Heart left ventricle (tissue), 16 donors: ENCODE measurements at regions not wholly inside any gene's neighbourhood (a gene's known extent, or its start where the extent isn't known, plus 50 kb on each side); places are given as distances from the start of the nearest gene placed in this dataset.

Source experiments
- ATAC-seq, 4 donors: fragments of 200-7000 bp; cut with Tn5 transposase; one replicate each; pipeline ENCODE4 v1.9.1; 2020 to 2022; ENCODE audit warnings: moderate library complexity in 4 of 4, mild to moderate bottlenecking in 3 of 4, moderate number of reproducible peaks in 1 of 4
- DNase-seq, 5 donors: peaks; one replicate each; pipeline ENCODE4 v3.0.0-alpha.2; 2020
- H3K27ac ChIP-seq, 12 donors: fragments of 200-600 bp; sonication (generic) in 4 of 12; one replicate each; pipeline versions ENCODE4 v1.5.0 to v1.8.0; 2016 to 2022; ENCODE audit warnings: mild to moderate bottlenecking in 2 of 12
- H3K27me3 ChIP-seq, 9 donors: fragments of 200-600 bp; sonication (generic) in 2 of 9; one replicate each; pipeline versions ENCODE4 v1.5.1 to v1.8.0; 2016 to 2022; ENCODE audit warnings: mild to moderate bottlenecking in 3 of 9
- H3K36me3 ChIP-seq, 9 donors: fragments of 200-600 bp; sonication (generic) in 2 of 9; one replicate each; pipeline versions ENCODE4 v1.5.0 to v1.8.0; 2018 to 2022; ENCODE audit warnings: mild to moderate bottlenecking in 2 of 9
- H3K4me1 ChIP-seq, 12 donors: fragments of 200-600 bp; sonication (generic) in 4 of 12; one replicate each; pipeline versions ENCODE4 v1.5.0 to v1.8.0; 2016 to 2022; ENCODE audit warnings: mild to moderate bottlenecking in 3 of 12
- H3K4me3 ChIP-seq, 12 donors: fragments of 200-600 bp; sonication (generic) in 4 of 12; one replicate each; pipeline versions ENCODE4 v1.5.0 to v1.8.0; 2017 to 2022; ENCODE audit warnings: mild to moderate bottlenecking in 9 of 12, moderate library complexity in 4 of 12
- H3K9me3 ChIP-seq, 12 donors: fragments of 200-600 bp; sonication (generic) in 4 of 12; one replicate each; pipeline versions ENCODE4 v1.5.0 to v1.8.0; 2016 to 2022; ENCODE audit warnings: mild to moderate bottlenecking in 1 of 12
- POLR2A ChIP-seq, 2 donors: fragments of 450-650 bp; IDR thresholded peaks; one replicate each; pipeline ENCODE4 v1.6.1; 2017; ENCODE audit warnings: antibody characterized with exemption in 2 of 2, mild to moderate bottlenecking in 2 of 2, moderate library complexity in 2 of 2
- WGBS, 4 donors: extraction: QIAGEN DNeasy Blood & Tissue Kit in 2 of 4; methylation state at CpG; one replicate each; pipeline versions ENCODE4 v1.1.5 to v1.1.7; 2013 to 2018; 5-methylcytosine and 5-hydroxymethylcytosine counted together
- intact Hi-C, 10 donors: fragments of 100-400 bp; cut with DNase I; formaldehyde crosslinking; loops; one replicate each; pipeline versions ENCODE4 v1.11.1 to v1.14.2; 2022
- TF ChIP-seq, protein P1 (sequence below), 12 donors: fragments of 200-600 bp; sonication (generic) in 4 of 12; IDR thresholded peaks; one replicate each; pipeline versions ENCODE4 v1.5.0 to v1.8.0; 2018 to 2022; ENCODE audit warnings: antibody characterized with exemption in 12 of 12, mild to moderate bottlenecking in 5 of 12
- donor health status: ischemic (EF 13 %, LVEDD 7.1; RV severe dilation, severe dysfunction).
- donor health status: healthy with polysubstance abuse.
- donor health status: DM: no; HTN: yes; CAD: no.
- donor health status: DM: no; HTN: no; CAD: no.
- donor health status: ischemic (EF 25% LVEDD 6.9; RV normal size, moderate dysfunction).
- donor health status: ischemic (EF 25% LVEDD 5.7; RV mildly dilated, moderate dysfunction).
- donor health status: healthy.
- donor health status: DM: yes; HTN: yes; CAD: no.
- donor health status: ischemic (EF 35%, LVEDD 5.7; RV mildly dilated, moderate dysfunction).
- donor health status: nonischemic (EF 11% LVEDD 7.7; RV severe dilation, severe dysfunction).
- donor health status: DM: yes; HTN: yes; CAD: no.
- donor health status: PGD.
- donor health status: ischemic (EF 29% LVEDD 5.4; RV normal size, mild dysfunction).
- donor health status: nonischemic (EF 23%, LVEDD 6.1; RV moderate dilation, normal function).

DNA sequence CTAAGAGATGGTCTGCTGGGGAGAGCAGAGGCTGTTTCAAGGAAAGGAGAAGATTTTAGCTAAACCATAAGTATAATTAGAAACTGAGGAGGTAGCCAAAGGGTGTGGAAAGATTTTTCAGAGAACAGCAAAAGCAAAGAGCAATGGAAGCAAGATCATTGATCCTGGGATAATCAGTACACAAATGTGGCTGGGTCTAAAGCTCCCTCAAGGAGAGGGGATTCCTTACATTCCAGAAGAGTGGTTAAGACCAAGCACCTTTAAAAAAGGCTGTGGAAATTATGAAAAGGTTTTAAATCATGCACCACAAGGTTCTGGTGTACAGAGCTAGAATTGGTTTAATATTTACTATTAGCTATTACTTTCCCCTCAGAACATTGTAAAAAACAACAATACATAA, 246.0 kb upstream of the UBE2E3 start:
- no peaks in the 10 kb centered on the region for H3K4me1 ChIP-seq
- no peak overlapping the region for H3K4me3 ChIP-seq
- H3K27me3 ChIP-seq: no peaks in the 10 kb centered on the region
- DNase-seq: no peak
- intact Hi-C loops: no loop called here
- H3K27ac ChIP-seq: no peak overlapping the region
- ATAC-seq: no peak
- no peaks in the 10 kb centered on the region for H3K36me3 ChIP-seq
- TF ChIP-seq, protein P1, sequence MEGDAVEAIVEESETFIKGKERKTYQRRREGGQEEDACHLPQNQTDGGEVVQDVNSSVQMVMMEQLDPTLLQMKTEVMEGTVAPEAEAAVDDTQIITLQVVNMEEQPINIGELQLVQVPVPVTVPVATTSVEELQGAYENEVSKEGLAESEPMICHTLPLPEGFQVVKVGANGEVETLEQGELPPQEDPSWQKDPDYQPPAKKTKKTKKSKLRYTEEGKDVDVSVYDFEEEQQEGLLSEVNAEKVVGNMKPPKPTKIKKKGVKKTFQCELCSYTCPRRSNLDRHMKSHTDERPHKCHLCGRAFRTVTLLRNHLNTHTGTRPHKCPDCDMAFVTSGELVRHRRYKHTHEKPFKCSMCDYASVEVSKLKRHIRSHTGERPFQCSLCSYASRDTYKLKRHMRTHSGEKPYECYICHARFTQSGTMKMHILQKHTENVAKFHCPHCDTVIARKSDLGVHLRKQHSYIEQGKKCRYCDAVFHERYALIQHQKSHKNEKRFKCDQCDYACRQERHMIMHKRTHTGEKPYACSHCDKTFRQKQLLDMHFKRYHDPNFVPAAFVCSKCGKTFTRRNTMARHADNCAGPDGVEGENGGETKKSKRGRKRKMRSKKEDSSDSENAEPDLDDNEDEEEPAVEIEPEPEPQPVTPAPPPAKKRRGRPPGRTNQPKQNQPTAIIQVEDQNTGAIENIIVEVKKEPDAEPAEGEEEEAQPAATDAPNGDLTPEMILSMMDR (IDR thresholded peaks at IDR 0.05): no peak
- TF ChIP-seq POLR2A (IDR thresholded peaks at IDR 0.05): no peak
- H3K9me3 ChIP-seq: no peaks in the 10 kb centered on the region

DNA sequence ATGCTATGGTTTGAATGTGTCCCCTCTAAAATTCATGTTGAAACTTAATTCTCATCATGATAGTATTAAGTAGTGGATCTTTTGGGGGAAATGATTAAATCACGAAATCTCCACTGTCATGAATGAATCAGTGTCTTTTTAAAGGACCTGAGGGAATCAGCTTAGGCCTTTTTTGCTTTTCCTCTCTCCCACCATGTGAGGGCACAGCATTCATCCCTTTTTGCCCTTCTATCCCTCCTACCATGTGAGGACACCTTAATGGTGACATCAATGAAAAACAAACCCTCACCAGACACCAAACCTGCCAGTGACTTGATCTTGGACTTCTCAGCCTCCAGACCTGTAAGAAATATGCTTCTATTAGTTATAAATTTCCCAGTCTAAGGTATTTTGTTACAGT, 247.1 kb upstream of the UBE2E3 start:
- 60 to 84% (median 66%) methylated on average over 1 of the region's 1 CpG for WGBS, 4 donors
- no peak overlapping the region for H3K27ac ChIP-seq
- no peaks in the 10 kb centered on the region for H3K4me1 ChIP-seq
- no peak overlapping the region for H3K4me3 ChIP-seq
- no peaks in the 10 kb centered on the region for H3K27me3 ChIP-seq
- no peaks in the 10 kb centered on the region for H3K36me3 ChIP-seq
- intact Hi-C loops: no loop called here
- no peak for ATAC-seq
- TF ChIP-seq, protein P1 (IDR thresholded peaks at IDR 0.05): no peak
- no peak for TF ChIP-seq POLR2A (IDR thresholded peaks at IDR 0.05)
- H3K9me3 ChIP-seq: no peaks in the 10 kb centered on the region
- DNase-seq: no peak

DNA sequence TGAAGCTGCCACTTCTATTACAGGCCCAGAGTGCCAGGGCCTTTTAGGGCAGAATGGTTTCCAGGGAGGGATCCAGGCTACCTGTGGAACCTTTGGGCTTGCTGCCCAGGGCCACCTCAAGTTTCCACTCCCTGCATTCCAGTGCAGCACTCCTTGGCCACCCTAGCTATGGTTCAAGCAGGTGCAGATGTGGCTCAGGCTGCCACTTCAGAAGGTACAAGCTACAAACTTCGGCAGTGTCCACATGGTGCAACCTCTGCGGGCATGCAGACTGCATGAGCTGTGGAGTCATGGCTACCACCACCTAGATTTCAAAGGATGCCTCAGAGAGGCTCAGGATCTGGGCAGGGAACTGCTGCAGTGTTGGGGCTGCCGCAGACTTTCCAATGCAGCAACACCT, 248.1 kb upstream of the UBE2E3 start:
- Histone ChIP-seq H3K9me3 (no peaks in the 10 kb centered on the region), H3K4me3 (no peak overlapping the region), H3K27ac (no peak overlapping the region), H3K36me3 (no peaks in the 10 kb centered on the region), H3K27me3 (no peaks in the 10 kb centered on the region), H3K4me1 (no peaks in the 10 kb centered on the region)
- intact Hi-C loops: no loop called here
- 83 to 93% (median 91%) methylated on average over 2 to 3 of the region's 3 CpGs for WGBS, 4 donors
- no peak for TF ChIP-seq POLR2A (IDR thresholded peaks at IDR 0.05)
- TF ChIP-seq, protein P1 (IDR thresholded peaks at IDR 0.05): no peak
- DNase-seq (no peak), ATAC-seq (no peak)

GRCh38 chr2:180730976-180731375, 249.4 kb upstream of the UBE2E3 start:
- 86 to 90% (median 88%) methylated on average over 2 of the region's 2 CpGs for WGBS, 4 donors

More at GRCh38 chr2:180730976-180731375, 249.4 kb upstream of the UBE2E3 start:
- Histone ChIP-seq H3K36me3 (no peaks in the 10 kb centered on the region), H3K27ac (no peak overlapping the region), H3K27me3 (no peaks in the 10 kb centered on the region), H3K9me3 (no peaks in the 10 kb centered on the region), H3K4me3 (no peak overlapping the region), H3K4me1 (no peaks in the 10 kb centered on the region)
- TF ChIP-seq, protein P1 (IDR thresholded peaks at IDR 0.05): no peak
- no peak for TF ChIP-seq POLR2A (IDR thresholded peaks at IDR 0.05)
- intact Hi-C loops: no loop called here
- ATAC-seq (no peak), DNase-seq (no peak)
